ENCODE measurements at regions not wholly inside any gene's neighbourhood (a gene's known extent, or its start where the extent isn't known, plus 50 kb on each side); places are given as distances from the start of the nearest gene placed in this dataset.
"Not testable (repeated sequence)": the region's sequence is repeated elsewhere in the genome, so short reads cannot be mapped to it uniquely, and the experiment has no call there.

DNA sequence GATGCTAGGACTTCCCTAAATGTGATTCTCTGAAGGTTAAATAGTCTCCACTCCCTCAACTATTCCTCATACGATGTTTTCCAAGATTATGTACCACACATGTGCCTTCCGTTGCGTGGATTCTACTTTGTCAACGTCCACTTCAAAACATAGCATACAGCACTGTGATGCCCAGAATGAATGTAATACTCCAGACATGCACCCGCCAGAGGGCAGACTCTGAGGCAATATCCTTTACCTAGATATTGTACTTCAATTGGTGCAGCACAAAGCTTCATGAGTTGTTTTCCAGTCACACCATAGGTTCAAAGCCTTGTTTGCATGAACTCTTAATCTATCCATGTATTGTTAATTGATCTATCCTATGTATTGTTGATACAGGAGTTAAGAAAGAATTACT lies 201.0 kb upstream of the NABP1 start:
- no peak for DNase-seq (ENCODE audit: low spot score)

DNA sequence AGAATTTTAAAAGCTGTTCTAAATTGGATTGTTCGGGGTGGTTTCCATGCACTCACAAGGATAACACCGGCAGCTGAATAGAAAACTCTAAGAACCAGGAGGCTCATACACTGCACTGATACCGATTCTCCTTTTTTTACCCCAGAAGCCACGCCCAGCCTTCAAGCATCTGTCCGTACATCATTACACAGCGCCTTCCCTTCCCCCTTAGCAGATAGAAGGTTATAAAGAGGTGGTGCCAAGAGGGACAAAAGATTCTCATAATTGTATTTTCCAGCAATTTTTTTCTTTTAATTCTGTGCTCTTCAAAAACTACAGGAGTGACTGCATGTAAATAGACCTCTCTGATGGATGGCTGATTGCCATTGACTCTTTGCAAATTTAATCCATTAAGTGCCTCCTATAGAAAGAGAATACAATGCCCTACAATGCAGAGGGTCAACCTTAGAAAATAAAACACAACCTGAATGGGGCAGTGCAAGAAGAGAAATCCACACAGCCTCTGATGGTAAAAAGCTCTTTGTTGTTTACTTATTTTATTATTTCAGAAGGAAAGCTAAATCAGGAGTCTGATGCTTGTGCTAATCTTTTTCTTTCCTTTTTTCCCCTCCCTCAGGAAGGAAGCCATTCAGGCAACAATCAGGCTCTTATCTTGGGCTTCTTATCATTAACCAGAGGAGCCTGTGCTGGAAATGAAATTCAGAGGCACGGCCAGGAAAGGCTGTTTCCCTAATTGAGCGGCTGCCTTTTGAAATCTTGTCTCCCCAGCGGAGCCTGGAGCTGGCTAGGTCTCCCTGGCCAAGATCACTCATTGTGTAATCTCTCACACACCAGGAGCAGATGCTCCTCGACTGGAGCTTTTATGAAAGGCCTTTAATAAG lies 198.9 kb upstream of the NABP1 start:
- DNase-seq (ENCODE audit: low spot score), result peak; percentile 25

DNA sequence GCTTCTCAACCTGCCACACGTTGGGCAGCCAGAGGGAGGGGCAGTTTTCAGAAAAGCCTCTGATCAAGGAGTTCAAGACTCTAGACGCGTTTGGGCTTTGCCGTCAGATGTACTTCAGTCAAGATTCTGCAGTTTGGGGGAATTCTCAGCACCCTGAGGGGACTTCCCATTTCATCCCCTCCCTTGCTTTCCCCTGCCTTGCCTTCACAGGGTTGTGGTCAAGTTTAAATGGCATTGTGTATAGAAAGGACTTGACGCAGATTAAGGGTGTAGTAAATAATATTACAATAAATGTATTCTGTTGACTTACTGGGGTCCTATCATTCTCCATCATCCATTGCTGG lies 198.3 kb upstream of the NABP1 start:
- no peak for DNase-seq (ENCODE audit: low spot score)

DNA sequence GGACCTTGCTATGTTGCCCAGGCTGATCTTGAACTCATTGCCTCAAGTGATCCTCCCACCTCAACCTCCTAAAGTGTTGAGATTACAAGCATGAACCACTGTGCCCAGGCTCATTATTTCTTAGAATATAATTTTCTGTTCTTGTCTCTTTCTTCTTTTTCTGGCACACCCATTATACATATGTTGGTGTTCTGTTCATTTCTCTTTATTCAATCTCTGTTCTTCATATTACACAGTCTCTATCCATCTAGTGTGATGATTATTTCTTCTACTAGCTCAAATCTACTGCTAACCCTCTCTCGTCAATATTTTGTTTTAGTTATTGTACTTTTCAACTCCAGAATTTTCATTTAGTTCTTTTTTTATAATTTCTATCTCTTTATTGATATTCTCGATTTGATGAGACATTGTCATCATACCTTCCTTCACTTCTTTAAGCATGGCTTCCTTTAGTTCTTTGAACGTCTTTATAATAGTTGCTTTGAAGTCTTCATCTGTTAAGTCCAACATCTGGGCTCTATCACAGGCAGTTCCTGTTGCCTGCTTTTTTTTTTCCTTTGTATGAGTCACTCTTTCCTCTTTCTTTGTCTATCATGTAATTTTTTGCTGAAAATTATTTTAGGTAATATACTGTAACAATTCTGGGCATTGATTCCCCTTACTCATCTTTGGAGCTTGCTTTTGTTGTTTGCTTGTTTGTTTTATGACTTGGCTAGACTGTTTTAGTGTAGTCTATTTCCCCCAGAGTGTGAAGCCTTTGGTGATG lies 196.4 kb upstream of the NABP1 start:
- DNase-seq (ENCODE audit: low spot score), result no peak

DNA sequence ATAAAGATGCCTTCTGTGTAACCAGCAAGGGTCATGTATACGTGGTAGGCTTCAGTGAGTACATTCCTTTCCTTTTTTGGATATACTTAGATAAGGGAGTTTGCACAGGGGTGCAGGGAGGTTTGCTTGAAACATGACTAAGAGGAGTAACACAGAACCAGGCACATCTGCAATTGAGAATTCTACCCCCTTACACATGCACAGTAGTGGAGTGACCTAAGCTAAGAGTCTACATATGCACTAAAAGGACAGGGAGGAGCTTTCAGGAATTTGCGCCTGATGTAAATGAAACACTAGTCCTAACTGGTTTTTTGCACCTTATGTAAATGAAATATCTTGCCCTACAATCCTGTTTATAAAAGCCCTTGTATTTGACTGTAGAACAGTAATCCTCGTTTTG lies 194.8 kb upstream of the NABP1 start:
- no peak for DNase-seq (ENCODE audit: low spot score)

DNA sequence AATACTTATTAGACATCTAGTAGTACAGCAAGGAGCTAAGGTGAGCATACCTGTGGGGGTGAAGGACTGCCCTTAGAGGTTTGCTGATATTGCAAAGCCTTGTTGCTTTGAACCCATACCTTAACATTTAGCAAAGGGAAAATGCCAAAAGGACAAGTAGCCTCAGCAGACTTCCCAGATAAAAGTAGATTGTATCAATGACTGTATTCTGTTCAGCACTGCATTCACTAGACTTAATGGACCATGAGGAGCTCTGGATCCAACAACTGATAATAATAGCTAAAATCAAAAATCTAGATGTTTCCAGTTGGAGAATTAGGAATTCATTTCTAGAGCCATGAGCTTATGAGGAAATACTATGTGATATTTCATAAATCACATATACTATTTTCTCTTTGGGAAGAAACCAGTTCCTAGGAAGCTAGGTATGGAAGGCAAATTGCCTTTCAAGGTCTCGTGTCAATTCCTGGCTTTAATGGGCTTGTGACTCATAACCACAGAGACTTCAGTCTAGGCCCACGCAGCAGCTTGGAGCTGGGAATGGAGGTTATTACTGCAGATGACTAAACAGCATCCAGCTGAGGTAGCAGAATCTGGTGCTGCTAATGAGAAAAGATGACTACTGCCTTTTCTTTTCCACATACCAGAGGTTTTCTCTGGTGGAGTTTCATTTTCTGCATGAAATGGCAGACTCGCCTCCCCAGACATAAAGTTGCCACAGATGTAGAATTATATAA lies 191.2 kb upstream of the NABP1 start:
- DNase-seq (ENCODE audit: low spot score), result peak; percentile 91

DNA sequence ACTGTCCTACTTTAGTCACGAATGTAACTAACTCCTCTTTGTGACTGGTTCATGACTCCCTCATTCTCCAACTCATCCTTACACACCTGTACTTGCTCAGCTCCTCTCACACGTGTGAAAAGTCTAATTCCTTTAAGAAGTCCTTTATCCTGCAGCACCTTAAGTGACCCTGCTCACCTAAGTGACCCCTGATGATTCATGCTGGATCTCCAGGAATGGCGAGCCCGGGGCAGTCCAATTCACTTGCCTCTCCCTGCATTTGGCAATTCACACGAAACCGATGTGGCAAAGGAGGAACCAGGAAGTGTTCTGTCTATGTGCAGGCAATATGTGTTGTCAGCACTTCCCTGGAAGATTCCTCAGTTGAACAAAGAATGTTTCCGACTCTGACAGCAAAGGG lies 189.8 kb upstream of the NABP1 start:
- DNase-seq (ENCODE audit: low spot score), result no peak

DNA sequence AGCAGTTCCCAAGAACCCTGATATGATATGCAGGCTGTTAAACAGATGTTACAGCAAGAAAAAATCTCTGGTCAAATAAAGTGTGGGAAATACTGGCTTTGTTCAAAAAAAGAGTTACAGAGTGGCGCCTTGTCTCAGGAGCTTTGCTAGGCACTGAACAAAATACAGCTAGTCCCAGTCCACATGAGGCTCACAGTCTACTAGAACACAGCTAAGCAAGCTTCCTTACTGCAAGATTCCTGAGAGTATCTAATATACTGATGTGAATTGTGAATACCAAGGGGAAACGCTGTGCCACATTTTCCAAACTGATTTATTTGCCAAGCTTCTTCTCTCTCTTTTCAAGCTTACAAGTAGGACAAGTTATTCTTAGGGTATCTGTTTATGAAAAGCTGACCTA lies 188.8 kb upstream of the NABP1 start:
- DNase-seq (ENCODE audit: low spot score), result no peak

DNA sequence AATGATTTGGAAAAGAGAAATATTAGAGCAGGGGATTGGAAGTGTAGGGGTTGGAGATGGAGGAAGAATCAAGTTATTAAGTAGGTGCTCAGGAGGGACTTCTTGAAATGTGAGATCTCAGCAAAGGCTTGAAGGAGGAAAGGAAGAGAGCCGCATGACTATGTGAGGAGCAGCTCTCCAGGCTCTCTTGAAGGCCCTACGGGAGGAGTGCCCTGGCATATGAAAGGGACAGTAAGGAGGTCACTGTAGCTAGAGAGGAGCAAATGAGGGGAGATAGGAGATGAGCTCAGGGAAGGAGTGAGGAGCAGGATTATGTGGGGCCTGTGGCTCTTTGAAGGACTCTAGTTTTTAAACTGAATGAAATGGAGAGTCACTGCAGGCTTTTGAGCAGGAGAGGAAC lies 181.1 kb upstream of the NABP1 start:
- DNase-seq (ENCODE audit: low spot score), result no peak

DNA sequence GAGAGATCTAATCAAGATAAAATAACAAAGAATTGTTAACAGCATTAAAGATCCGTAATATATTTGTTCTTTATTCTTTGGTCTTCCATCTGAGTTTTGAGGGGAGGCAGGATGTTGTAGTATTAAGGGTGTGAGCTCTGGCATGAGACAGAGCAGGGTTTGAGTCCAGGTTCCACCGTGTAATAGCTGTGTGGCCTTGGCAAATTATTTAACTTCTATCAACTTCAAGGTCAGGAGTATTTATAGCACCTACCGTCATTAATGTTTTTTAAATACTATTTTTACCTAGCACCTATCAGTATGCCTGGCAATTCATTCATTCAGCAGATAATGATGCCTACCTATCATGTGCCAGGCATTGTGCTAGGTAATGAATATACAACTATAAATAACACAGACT lies 180.1 kb upstream of the NABP1 start:
- no peak for DNase-seq (ENCODE audit: low spot score)

DNA sequence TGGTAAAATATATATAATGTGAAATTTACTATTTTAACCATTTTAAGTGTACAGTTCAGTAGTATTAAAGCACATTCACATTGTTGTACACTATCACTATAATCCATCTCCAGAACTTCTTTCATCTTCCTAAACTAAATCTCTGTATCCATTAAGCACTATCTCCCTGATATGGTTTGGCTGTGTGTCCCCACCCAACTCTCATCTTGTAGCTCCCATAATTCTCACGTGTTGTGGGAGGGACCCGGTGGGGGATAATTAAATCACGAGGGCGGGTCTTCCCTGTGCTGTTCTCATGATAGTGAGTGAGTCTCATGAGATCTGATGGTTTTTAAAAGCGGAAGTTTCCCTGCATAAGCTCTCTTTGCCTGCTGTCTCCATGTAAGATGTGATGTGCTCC lies 178.9 kb upstream of the NABP1 start:
- no peak for DNase-seq (ENCODE audit: low spot score)

DNA sequence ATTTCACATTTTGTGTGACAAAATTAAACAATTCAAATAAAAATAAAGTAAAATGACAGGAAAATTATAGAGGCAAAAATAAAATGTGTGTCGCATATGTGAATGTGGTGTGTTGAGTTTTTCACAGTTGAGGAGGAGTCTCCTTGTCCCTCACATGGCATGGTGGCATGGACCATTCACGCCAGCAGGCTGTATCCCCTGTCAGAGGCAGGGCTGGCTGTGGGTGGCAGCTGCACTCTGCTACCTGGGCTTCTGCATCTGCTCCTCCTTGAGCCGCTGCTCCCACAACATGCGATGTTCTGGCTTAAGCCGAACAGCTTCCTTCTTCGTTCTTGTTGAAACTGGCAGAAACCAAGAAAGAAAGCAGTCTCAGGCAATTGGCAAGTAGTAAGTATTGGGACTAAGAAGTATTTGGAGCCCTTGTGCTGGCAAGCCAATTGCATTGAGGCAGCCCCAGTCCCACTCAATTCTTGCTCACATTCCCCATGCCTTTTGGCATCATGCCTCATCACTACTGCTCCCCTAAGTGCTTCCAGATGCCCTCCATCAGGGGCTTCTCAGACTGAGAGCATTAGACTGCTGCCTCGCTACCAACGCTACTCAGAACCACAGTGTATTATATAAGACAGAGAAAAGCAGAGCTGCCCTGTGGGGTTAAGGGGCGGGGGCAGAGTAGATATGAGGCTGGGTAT lies 177.9 kb upstream of the NABP1 start:
- no peak for DNase-seq (ENCODE audit: low spot score)

DNA sequence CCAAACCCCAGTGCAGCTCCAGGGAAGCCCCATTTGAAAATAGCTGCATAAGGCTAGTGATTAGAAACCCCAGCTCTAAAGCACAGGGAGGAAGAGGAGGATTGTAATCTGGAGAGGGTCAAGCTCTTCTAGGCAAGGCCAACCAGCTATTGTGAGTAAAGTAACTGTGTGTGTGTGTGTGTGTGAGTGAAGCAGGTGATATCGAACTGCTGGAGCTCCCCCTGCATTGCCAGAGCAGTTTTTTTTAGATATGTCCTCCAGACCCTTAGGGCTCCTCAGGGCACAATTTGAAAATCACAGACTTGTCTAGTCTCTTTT lies 177.4 kb upstream of the NABP1 start:
- DNase-seq (ENCODE audit: low spot score), result no peak

DNA sequence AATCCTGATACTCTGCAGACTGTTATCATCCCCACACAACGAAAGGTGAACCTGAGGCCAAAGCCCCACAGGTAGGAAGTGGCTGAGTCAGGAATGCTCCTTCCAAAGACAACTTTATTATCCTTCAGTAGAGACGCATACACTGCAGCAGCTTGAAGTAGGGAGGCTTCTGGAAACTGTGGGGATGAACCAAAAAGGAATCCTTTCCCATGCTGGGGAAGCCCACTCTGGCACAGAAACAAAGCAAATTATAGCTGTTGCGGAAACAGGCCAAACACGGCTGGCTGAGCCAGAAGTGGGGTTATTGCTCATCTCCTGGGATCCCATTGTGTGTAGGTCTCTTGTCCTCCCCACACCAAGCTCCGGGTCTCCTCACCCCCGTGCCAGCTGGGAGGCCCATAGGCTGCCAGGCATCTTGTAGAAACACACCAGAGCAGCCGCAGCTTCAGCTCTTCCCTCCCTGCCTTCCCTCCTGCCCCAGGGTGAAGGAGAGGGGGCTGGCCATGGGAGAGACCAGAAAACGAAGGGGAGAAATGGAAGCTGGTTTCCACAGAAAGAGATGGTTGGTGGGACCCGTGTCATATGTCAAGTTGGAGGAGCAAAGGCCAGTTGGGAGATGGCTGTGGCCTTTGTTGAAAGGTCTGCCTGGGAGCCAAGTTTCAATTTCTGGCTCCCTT lies 176.9 kb upstream of the NABP1 start:
- DNase-seq (ENCODE audit: low spot score), result no peak

DNA sequence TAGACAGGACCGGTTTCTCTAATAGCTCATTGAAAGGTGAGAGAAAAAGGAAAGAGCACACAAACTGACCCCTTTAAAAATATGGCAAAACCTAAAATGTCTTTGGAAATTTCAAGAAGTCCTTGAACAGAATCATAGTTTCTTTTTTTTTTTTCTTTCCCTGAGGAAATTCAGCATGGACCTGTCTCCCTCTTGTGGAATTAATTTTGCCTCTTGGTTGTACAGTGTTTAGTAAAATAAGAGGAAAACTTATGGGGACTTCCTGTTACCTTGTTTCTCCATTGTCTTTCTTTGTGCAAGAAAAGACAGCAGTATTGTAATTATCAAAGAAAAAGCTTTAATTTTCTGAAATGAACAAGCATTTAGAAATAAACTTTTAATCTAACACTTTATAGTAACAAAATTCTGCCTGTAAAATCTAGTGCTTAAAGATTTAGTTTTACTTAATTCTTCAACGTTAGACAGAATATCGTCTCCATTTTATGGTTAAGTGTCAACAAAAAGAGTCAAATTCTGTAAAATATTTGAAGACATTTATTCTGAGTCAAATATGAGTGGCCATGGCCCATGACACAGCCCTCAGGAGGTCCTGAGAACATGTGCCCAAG lies 176.3 kb upstream of the NABP1 start:
- DNase-seq (ENCODE audit: low spot score), result no peak

DNA sequence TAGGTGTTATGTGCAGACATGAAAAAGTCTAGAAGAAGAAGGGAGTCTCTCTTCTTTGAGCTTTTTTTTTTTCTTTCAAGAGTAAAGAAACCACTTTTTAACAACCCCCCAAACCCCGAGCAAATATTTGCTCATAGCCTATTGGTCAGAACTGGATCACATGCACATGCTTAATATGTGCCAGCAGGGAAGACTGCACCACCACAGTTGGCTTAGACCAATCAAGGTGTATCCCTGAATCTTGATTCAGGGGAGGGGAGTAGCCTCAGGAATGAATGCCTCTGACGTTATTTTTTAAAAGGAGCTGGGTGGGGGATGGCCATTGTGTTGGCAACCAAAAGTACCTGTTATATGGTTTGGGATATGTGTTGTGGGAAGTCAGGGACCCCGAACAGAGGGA lies 171.4 kb upstream of the NABP1 start:
- no peak for DNase-seq (ENCODE audit: low spot score)

DNA sequence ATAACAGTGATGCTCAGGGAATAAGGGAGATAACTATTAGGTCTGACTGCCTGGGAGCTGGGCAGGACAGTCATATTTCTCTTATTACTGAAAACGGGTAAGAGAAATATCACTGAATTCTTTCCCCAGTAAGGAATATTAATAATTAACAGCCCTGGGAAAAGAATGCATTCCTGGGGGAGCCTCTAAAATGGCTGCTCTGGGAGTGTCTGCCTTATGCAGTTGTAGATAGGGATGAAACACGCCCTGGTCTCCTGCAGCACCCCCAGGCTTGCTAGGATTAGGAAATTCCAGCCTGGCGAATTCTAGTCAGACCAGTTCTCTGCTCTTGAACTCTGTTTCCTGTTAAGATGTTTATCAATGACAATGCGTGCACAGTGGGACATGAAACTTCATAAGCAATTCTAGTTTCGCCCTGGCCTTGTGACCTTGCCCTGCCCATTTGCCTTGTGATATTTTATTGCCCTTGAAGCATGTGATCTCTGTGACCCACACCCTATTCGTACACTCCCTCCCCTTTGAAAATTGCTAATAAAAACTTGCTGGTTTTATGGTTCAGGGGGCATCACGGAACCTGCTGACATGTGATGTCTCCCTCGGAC lies 170.6 kb upstream of the NABP1 start:
- DNase-seq (ENCODE audit: low spot score), result not testable (repeated sequence)

DNA sequence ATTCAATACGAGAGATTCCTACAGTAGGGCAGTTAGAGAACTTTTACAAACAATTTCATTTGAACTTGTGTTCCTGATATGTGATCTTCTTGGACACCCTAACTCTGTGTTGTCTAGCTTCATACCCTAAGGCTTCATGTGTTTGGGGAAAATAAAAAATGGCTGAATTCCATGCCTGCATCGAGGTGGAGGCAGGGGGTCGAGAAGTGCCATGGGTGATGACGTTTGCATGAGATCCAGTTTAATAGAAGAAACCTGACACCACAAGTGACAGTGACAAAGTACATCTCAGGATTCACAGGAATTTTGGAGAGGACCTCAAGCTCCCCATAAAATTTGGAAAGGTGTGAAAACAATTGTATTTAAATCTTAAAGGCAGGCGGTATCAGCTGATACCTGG lies 169.2 kb upstream of the NABP1 start:
- no peak for DNase-seq (ENCODE audit: low spot score)

DNA sequence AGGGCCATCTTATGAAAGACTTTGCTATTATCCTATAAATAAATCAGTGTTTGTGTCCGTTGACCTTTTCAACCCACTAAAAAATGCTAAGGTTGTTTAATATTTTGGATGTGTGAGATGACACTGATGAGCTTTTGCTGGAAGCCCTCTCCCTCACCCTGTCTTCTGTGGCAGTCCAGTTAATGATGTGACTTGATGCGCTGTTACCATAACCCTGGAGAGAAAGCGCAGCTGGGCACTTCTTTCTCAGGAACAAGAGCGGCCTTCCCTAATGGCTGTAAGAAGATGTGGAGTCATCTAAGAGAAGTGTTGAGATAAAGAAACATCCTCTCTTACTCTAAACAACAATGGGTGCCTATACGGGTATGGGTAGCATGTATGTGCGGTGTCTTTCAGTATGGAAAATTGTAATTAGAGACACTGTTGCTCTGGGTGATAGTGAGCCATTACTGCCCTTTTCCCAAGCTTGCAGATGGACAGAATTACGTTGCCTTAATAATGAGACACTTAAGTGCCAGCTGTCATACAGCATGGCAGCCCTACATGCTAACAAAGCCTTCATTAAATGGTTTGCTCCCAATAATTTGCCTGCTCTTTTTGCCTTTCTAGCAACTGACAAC lies 165.6 kb upstream of the NABP1 start:
- DNase-seq (ENCODE audit: low spot score), result no peak

DNA sequence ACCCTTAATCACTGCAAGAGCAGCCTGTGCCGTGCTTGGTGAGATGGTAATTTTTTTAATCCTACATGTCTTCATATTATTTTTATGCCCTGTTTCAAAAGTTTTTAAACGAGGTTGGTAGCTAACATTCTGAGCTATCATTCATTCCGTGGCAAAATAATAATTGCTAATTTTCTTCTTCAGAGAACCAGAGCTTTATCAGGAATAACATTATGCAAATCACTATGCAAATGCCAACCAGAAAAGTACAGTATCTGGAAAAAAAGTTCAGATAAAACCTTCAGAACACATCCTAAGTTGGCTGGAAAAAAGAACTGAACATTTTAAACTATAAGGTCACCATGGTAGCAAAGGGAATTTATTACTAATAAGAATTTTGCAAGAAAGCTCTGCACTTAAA lies 165.1 kb upstream of the NABP1 start:
- DNase-seq (ENCODE audit: low spot score), result no peak

DNA sequence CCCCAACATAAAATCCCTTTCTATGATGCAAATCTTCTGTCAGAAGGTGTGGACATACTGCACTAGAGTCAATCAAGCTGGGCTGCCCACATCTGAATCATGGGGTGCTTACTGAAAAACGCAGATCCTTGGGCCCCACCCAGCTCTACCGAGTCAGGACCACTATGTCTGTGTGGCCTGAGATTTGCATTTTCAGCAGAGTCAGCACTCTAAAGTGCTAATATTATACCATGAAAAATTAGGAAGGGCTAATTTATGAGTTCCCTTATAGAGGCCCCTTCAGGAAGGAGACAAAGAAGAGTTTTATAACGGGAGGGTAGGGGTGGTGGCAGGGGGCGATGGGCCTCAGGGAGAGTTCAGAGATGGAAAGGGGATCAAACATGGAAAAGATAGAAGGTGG lies 163.3 kb upstream of the NABP1 start:
- no peak for DNase-seq (ENCODE audit: low spot score)
